Left ventricle myocardium superior (tissue), 1 donor: ENCODE measurements at regions not wholly inside any gene's neighbourhood (a gene's known extent, or its start where the extent isn't known, plus 50 kb on each side); places are given as distances from the start of the nearest gene placed in this dataset.
"Not testable (repeated sequence)": the region's sequence is repeated elsewhere in the genome, so short reads cannot be mapped to it uniquely, and the experiment has no call there.

Source experiments
- ATAC-seq: fragments of 200-7000 bp; cut with Tn5 transposase; one replicate; pipeline ENCODE4 v1.9.1; 2020; ENCODE audit warnings: mild to moderate bottlenecking, moderate library complexity
- DNase-seq: peaks from one replicate; pipeline ENCODE4 v3.0.0-alpha.2; 2020
- intact Hi-C: fragments of 100-400 bp; cut with micrococcal nuclease; formaldehyde crosslinking; loops from one replicate; pipeline ENCODE4 v1.11.0; 2022
- donor health status: DM: no; HTN: yes; CAD: no; lungs with severe emphysema.

DNA sequence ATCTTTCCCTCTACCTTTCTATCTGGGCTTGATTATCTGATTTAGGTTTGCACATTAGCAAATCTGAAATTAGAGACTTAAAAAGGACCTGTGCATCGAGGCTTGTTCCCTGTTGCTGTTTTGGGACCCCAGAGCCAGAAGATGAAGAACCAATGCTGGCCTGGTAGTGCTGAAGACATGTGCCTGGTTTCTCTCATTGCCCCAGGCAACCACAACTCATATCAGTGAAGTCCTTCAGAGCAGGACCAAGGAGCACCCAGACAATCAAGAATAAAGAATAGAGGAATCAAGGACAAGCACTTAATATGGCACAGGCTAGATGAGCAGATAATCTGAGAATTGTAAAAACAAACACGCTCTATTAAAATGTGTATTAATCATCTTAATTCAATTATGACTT, 362.7 kb downstream of the DMRTA1 start:
- ATAC-seq (no peak), DNase-seq (no peak)
- intact Hi-C loops = no loop called here

DNA sequence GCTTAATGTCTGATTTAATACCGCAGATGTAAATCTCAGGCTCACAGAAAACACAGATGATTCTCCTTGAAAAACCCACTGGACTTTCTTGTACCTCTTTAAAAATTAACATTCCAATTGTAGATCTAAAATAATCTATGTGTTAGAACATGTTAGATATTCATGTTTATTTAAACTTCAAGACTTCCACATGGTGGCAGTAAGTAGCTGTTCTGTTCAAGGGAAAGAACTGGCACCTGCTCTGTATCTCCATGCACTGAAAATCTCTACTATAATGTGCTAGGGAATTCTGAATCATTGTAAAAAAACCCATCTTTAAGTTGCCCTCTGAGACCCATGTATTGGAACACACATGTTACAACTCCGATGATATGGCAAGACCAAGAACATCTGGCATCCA, 366.9 kb downstream of the DMRTA1 start:
- ATAC-seq (no peak), DNase-seq (no peak)
- intact Hi-C loops = no loop called here

DNA sequence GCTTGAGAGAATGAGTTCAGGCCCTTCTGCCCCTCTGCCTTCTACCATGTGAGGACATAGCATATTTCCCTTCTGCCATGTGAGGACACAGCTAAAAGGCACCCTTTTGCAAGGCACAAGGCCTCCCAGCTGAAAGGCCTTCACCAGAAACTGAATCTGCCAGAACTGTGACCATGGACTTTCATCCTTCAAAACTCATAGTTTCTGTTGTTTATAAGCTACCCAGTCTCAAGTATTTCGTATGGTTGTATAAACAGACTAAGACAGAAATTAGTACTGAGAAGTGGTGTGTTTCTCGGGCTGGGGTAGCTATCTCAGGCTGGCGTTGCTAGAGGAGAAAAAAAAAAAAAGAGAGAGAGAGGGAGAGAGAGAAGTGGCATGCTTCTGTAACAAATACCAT, 368.6 kb downstream of the DMRTA1 start:
- no peak for DNase-seq
- intact Hi-C loops = no loop called here

DNA sequence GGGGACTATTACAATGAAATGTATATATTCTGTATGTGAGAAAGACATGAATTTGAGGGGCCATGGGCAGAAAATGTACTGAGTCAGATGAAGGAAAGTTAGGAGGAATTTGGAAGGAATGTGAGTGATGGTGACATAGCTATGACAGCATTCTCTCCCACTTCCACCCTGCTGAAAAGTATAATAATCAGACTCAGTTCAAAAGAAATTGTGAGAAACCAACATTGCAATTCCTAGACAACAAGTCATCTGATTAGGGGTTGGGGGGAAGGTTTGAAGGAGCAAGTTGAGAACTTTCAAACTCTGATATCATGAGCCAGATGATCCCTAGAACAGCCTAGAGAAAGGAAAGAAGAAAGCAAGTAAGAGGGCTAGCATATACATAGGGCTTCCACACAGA, 370.6 kb downstream of the DMRTA1 start:
- intact Hi-C loops = no loop called here
- DNase-seq = no peak
- no peak for ATAC-seq

More for the DNA sequence above, 368.6 kb downstream of the DMRTA1 start:
- no peak for ATAC-seq

DNA sequence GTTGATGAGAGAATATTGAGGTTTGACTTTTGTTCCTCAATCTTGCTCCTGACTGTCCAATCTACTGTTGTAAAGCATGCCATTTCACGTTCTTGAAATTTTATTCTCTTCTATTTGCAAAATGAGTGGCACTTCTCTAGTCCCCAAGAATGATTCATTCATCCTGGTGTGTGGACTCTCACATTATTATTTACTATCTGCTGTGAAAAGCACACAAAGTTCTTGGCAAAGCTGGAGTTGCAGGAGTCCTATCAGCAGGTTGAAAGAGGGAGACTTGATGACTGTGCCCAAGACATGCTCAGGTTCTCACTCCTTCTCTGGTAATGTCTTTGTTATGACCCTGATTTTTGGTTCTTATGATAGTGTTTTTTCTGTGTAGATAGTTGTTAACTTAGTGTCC, 382.6 kb downstream of the DMRTA1 start:
- intact Hi-C loops = no loop called here
- no peak for DNase-seq
- no peak for ATAC-seq

DNA sequence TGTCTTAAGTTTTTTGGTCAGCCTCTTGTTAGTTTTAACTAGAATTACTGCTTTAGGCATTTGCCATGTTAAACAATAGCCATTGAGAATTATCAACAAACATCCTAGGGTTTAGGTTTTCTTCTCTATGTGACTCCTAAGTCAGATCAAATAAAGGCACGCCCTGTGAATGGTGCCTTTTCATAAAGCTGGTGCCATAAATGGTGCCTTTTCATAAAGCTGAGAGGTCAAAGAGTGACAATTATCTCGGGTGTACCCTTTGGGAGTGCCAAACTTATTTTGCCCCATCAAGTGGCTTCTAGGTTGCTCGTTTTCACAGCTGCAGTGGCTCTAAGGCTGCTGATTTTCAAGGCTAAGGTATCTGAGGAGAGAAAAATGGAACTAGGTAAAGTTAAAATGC, 391.6 kb downstream of the DMRTA1 start:
- ATAC-seq = no peak
- no peak for DNase-seq
- intact Hi-C loops = no loop called here

DNA sequence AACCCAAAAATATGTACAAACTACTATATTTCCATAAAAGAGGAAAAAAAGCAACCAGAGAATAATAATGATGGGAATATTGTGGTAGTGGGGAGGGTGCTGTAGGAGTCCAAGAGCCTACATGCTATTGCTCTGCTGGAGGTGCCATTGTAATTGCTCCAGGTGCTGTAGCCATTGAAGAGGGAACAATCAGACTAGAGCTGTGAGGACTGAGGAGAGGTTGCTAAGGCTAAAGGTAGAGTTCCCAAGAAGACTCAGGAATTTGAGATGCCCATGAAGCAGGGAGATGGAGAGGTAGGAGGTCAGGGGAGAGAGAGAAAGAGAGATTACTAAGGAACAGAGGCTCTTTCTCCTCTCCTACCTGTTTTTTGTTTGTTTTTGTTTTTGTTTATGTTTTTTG, 394.0 kb downstream of the DMRTA1 start:
- ATAC-seq (no peak), DNase-seq (no peak)
- intact Hi-C loops = no loop called here

DNA sequence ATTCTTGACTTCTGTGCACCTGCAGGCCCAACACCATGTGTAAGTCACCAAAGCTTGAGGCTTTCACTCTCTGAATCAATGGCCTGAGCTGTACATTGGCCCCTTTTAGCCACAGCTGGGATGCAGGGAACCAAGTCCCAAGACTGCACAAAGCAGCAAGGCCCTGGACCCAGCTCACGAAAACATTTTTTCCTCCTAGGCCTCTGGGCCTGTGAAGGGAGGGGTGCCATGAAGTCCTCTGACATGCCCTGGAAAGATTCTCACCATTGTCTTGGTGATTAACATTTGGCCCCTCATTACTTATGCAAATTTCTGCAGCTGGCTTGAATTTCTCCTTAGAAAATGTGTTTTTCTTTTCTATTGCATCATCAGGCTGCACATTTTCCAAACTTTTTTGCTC, 398.6 kb downstream of the DMRTA1 start:
- ATAC-seq, intact Hi-C loops, DNase-seq: not testable (repeated sequence)

DNA sequence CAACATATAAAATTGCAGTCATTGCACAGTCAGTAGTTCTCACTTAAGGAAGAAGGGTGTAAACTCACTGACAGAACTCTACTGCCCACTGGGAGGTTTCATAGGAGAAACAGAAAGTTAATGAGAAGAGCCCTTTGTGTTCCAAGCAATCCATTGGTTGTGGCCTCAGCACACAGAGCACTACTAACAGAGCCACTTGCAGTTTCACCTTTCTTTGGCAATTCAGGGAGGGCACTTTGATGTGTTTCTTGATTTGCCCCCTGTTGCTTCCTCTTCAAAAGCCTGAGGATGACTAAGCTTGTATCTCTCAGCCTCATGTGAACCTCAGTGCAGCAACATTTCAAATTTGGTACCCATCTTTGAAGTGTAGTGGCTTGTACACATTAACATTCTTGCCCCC, 409.4 kb downstream of the DMRTA1 start:
- DNase-seq (no peak), ATAC-seq (no peak)
- intact Hi-C loops = no loop called here

DNA sequence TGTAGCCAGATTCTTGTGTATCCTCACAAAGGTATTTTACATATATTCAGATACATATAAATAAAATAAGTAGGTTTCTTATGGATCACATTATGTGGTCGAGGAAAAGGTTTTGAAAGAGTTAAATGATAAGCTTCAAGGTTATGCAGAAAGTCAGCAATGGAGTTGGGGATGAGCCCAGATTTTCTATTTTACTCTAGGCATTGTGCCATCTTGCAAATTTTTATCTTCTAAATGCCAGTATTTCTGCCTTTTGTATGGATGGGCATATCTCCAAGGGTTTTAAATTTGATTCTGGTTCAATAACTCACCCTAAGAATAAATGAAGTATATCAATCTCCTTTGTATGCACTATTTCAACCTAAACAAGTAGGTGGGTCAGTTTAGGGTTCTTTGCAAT, 410.7 kb downstream of the DMRTA1 start:
- no peak for ATAC-seq

GRCh38 chr9:22863106-22863505, 416.5 kb downstream of the DMRTA1 start:
- ATAC-seq (no peak), DNase-seq (no peak)
- intact Hi-C loops = no loop called here

More for the DNA sequence above, 410.7 kb downstream of the DMRTA1 start:
- no peak for DNase-seq
- intact Hi-C loops = no loop called here

DNA sequence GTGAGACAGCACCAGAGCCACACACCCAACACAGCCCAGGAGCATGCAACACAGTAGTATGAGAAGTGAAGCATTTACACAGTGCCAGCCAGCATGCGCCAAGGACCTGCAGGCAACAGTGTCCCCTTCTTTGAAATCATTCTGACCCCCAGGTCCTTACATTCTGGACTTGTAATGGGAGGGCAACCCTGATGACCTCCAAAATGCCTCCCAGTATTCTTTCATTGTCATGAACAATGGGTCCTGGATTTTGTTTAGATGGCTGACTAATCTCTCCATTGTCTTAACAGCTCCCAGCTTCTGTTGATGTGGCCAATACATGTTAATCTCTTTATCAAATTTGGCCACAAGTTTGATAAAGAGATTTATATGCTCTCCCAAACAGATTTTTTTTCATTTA, 417.1 kb downstream of the DMRTA1 start:
- ATAC-seq (no peak), DNase-seq (no peak)
- intact Hi-C loops = no loop called here

DNA sequence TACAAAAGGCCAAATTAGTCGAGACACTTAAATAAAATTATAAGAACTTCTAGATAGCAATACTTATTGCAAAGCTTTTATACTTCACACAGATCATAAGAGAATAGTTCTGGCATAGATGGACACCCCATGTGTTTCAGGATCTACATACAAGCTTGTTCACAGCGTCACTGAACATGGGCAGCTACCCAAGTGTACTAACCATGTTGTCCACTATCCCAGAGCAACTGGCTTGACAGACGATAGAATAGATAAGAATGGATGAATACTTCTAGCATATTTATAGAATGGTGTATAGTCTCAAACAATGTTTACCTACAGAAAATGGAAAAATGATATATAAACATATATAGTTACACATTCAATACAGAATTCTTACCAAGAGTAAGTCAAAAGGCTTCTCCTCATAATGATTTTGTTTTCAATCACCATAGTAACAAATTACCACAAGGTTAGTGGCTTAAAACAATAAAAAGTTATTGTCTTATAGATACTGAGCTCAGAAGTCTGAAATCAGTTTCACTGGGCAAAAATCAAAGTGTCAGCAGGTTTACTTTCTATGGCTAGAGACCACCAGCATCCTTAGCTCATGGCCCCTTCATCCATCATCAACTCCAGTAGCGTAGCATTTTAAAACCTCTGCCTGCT, 446.7 kb downstream of the DMRTA1 start:
- no peak for ATAC-seq
- intact Hi-C loops = no loop called here
- no peak for DNase-seq

- ATAC-seq (no peak), DNase-seq (no peak)
- intact Hi-C loops = no loop called here
These were observed 452.0 kb downstream of the DMRTA1 start for GRCh38 chr9:22898591-22898990.

GRCh38 chr9:22911632-22912031, 465.0 kb downstream of the DMRTA1 start:
- no peak for DNase-seq
- ATAC-seq = no peak
- intact Hi-C loops = no loop called here

DNA sequence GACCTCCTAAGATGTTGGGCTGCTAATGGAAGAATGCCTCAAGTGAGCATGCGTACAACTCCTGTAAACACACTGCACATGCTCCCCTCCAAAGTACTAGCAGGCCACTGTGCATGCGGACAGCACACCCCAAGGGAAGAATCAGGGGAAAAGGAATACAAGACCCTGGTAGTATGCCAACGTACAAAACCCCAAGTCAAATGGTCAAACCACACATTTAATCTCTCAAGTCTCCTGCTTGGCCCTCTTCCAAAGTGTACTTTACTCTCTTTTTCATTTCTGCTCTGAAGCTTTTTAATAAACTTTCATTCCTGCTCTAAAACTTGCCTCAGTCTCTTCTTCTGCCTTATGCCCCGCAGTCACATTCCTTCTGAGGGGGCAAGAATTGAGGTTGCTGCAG, 466.4 kb downstream of the DMRTA1 start:
- intact Hi-C loops = no loop called here
- DNase-seq = no peak
- no peak for ATAC-seq

- intact Hi-C loops = no loop called here
- DNase-seq (no peak), ATAC-seq (no peak)
These were observed 466.9 kb downstream of the DMRTA1 start for GRCh38 chr9:22913518-22913917.

DNA sequence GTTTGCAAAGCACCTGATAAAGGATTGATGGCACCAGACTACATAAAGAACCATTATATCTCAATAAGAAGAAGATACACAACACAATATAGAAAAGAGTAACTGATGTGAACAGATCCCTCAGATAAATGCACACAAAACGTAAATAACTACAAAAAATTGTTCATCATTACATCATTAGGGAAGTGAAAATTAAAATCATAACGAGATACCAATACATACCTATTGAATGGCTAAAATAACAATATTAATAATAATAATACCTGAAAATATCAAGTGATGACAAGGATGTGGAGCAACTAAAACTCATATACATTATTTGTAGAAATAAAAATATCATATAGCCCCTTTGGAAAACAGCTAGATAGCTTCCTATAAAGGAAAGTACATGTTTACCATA, 469.5 kb downstream of the DMRTA1 start:
- DNase-seq (no peak), ATAC-seq (no peak)
- intact Hi-C loops = no loop called here

GRCh38 chr9:22919423-22919822, 472.8 kb downstream of the DMRTA1 start:
- no peak for DNase-seq
- intact Hi-C loops = no loop called here
- no peak for ATAC-seq

DNA sequence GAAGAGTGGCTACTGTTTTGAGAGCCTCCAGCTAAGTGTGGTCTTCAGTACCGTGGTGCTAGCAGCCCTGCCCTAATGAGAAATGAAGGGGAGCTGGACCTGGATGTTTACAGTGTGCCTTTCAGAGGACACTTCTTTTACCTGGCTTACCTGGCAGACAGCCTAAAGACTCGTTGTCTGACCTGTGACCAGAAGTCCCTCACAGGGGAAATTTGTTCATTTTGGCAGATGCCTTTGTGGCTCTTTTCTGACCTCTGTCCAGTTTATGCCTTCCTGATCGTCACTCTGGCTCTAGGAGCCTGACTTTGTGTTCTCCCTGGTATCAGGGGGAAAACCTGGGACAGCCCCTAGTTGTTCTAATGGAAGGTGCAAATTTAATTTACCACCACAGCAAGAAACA, 475.1 kb downstream of the DMRTA1 start:
- ATAC-seq = no peak
- no peak for DNase-seq

GRCh38 chr9:22922222-22922621, 475.6 kb downstream of the DMRTA1 start:
- ATAC-seq (no peak), DNase-seq (no peak)

More for the DNA sequence above, 475.1 kb downstream of the DMRTA1 start:
- intact Hi-C loops = no loop called here

GRCh38 chr9:22954550-22954949, 507.9 kb downstream of the DMRTA1 start:
- intact Hi-C loops = no loop called here
- no peak for DNase-seq
- no peak for ATAC-seq

More at GRCh38 chr9:22922222-22922621, 475.6 kb downstream of the DMRTA1 start:
- intact Hi-C loops = no loop called here
